ENCODE measurements at regions not wholly inside any gene's neighbourhood (a gene's known extent, or its start where the extent isn't known, plus 50 kb on each side); places are given as distances from the start of the nearest gene placed in this dataset.

- no peak for DNase-seq (ENCODE audit: low read depth)
Measured at GRCh38 chr7:22676385-22676784, 50.6 kb upstream of the IL6 start.

GRCh38 chr7:22675917-22676343, 51.1 kb upstream of the IL6 start:
- DNase-seq (ENCODE audit: low read depth): no peak

GRCh38 chr7:22675421-22675820, 51.6 kb upstream of the IL6 start:
- DNase-seq (ENCODE audit: low read depth): no peak

- no peak for DNase-seq (ENCODE audit: low read depth)
Measured at GRCh38 chr7:22672846-22673680, 53.9 kb upstream of the IL6 start.

- no peak for DNase-seq (ENCODE audit: low read depth)
Measured at GRCh38 chr7:22671177-22671879, 55.7 kb upstream of the IL6 start.

GRCh38 chr7:22670422-22670815, 56.6 kb upstream of the IL6 start:
- DNase-seq (ENCODE audit: low read depth): no peak

GRCh38 chr7:22669692-22670421, 57.1 kb upstream of the IL6 start:
- DNase-seq (ENCODE audit: low read depth): no peak

GRCh38 chr7:22668971-22669401, 58.0 kb upstream of the IL6 start:
- DNase-seq (ENCODE audit: low read depth): no peak

GRCh38 chr7:22667562-22668239, 59.3 kb upstream of the IL6 start:
- DNase-seq (ENCODE audit: low read depth): no peak

GRCh38 chr7:22667187-22667561, 59.8 kb upstream of the IL6 start:
- DNase-seq (ENCODE audit: low read depth): no peak

- no peak for DNase-seq (ENCODE audit: low read depth)
Measured at GRCh38 chr7:22666732-22667131, 60.3 kb upstream of the IL6 start.

- DNase-seq (ENCODE audit: low read depth): no peak
Measured at GRCh38 chr7:22665923-22666322, 61.1 kb upstream of the IL6 start.

- DNase-seq (ENCODE audit: low read depth): no peak
Measured at GRCh38 chr7:22664988-22665798, 61.8 kb upstream of the IL6 start.

GRCh38 chr7:22663721-22664120, 63.3 kb upstream of the IL6 start:
- no peak for DNase-seq (ENCODE audit: low read depth)

GRCh38 chr7:22663357-22663718, 63.7 kb upstream of the IL6 start:
- DNase-seq (ENCODE audit: low read depth): no peak

- DNase-seq (ENCODE audit: low read depth): no peak
Measured at GRCh38 chr7:22662556-22663356, 64.2 kb upstream of the IL6 start.

- no peak for DNase-seq (ENCODE audit: low read depth)
Measured at GRCh38 chr7:22662036-22662435, 65.0 kb upstream of the IL6 start.

GRCh38 chr7:22660732-22661131, 66.3 kb upstream of the IL6 start:
- DNase-seq (ENCODE audit: low read depth): no peak

- DNase-seq (ENCODE audit: low read depth): no peak
Measured at GRCh38 chr7:22660293-22660692, 66.7 kb upstream of the IL6 start.

- DNase-seq (ENCODE audit: low read depth): no peak
Measured at GRCh38 chr7:22659741-22660140, 67.3 kb upstream of the IL6 start.

- no peak for DNase-seq (ENCODE audit: low read depth)
Measured at GRCh38 chr7:22658031-22658430, 69.0 kb upstream of the IL6 start.

Data from activated T-helper 1 cell treated with Interleukin-2 at 50 U/mL for 16 hours (primary cell).